Endodermal cell (in vitro differentiated cells): ENCODE measurements at regions not wholly inside any gene's neighbourhood (a gene's known extent, or its start where the extent isn't known, plus 50 kb on each side); places are given as distances from the start of the nearest gene placed in this dataset.

Experiments used
- DNase-seq: peaks from one replicate; pipeline ENCODE4 v3.0.0-alpha.2; 2017
- H3K27ac ChIP-seq: 2 replicates; pipeline ENCODE4 v1.5.1; 2013; ENCODE audit warnings: mild to moderate bottlenecking, low read depth, low read length, moderate library complexity
- H3K27me3 ChIP-seq: 2 replicates; pipeline ENCODE4 v1.6.1; 2013; ENCODE audit warnings: mild to moderate bottlenecking, low read length, moderate library complexity; ENCODE audit not compliant: insufficient read depth, control insufficient read depth, poor library complexity, severe bottlenecking
- H3K36me3 ChIP-seq: 2 replicates; pipeline ENCODE4 v1.7.0; 2013; ENCODE audit warnings: mild to moderate bottlenecking, low read length, moderate library complexity; ENCODE audit not compliant: control insufficient read depth, insufficient read depth
- H3K4me1 ChIP-seq: one replicate; pipeline ENCODE4 v1.7.0; 2013; ENCODE audit warnings: low read length; ENCODE audit not compliant: control insufficient read depth, insufficient read depth
- H3K4me3 ChIP-seq: 2 replicates; pipeline ENCODE4 v1.5.1; 2013; ENCODE audit warnings: mild to moderate bottlenecking, low read length, moderate library complexity
- H3K9ac ChIP-seq: 2 replicates; pipeline ENCODE4 v1.6.1; 2013; ENCODE audit warnings: mild to moderate bottlenecking, low read length, moderate library complexity; ENCODE audit not compliant: poor library complexity, severe bottlenecking; ENCODE audit errors: extremely low read depth
- H3K9me3 ChIP-seq: 2 replicates; pipeline ENCODE4 v1.6.1; 2013; ENCODE audit warnings: mild to moderate bottlenecking, low read length, moderate library complexity; ENCODE audit not compliant: control insufficient read depth
- H3K27ac Mint-ChIP-seq: 2 replicates; pipeline ENCODE4 v1.8.0; 2020; ENCODE audit warnings: mixed read lengths
- H3K27me3 Mint-ChIP-seq: 2 replicates; pipeline ENCODE4 v1.8.0; 2021; ENCODE audit warnings: mild to moderate bottlenecking, mixed read lengths; ENCODE audit not compliant: insufficient read depth
- H3K36me3 Mint-ChIP-seq: 2 replicates; pipeline ENCODE4 v1.8.0; 2020; ENCODE audit warnings: low read depth, mixed read lengths
- H3K4me1 Mint-ChIP-seq: 2 replicates; pipeline ENCODE4 v1.8.0; 2020; ENCODE audit warnings: mixed read lengths
- H3K4me3 Mint-ChIP-seq: 2 replicates; pipeline ENCODE4 v1.8.0; 2020; ENCODE audit warnings: mild to moderate bottlenecking, moderate library complexity, mixed read lengths
- H3K9me3 Mint-ChIP-seq: 2 replicates; pipeline ENCODE4 v1.8.0; 2020; ENCODE audit warnings: mild to moderate bottlenecking, mixed read lengths
- CTCF ChIP-seq: fragments of 200-600 bp; sonication (generic); conservative IDR thresholded peaks from 2 replicates; pipeline ENCODE4 v1.5.0; 2021; ENCODE audit warnings: antibody characterized with exemption, mild to moderate bottlenecking
- WGBS, 2 experiments: methylation state at CpG; one replicate each; pipeline versions ENCODE4 v1.1.5 to v1.1.7; 2013; ENCODE audit warnings: missing lambda C conversion rate in 2 of 2, mixed read lengths in 1 of 2; ENCODE audit not compliant: insufficient coverage in 1 of 2, insufficient read length in 1 of 2; 5-methylcytosine and 5-hydroxymethylcytosine counted together

DNA sequence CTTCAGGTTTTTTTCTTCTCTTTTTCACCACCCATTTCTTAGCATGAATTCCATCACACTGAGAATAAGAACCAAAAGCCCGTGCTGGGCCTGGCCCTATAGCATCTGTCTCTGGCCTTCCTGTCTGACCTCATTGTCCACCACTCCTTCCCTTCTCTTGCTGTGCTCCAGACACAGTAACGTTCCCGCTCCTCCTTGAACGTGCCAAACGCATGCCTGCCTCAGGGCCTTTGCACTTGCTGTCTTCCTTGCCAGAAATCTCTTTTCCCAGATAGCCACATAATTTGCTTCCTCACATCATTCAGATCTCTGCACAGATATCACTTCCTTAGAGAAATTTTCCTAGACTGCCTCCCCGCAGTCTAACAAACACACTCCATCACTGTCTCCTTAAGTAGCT, 119.6 kb upstream of the CPSF6 start:
- Mint-ChIP-seq H3K4me3 (no peak overlapping the region), H3K27me3 (no peaks in the 10 kb centered on the region), H3K4me1 (peaks cover 10% of the 10 kb centered on the region), H3K27ac (no peak overlapping the region), H3K9me3 (no peaks in the 10 kb centered on the region), H3K36me3 (no peaks in the 10 kb centered on the region)
- H3K9me3 ChIP-seq, result no peaks in the 10 kb centered on the region
- H3K36me3 ChIP-seq, result no peaks in the 10 kb centered on the region
- DNase-seq, result no peak
- no peak for TF ChIP-seq CTCF
- no peaks in the 10 kb centered on the region for H3K27me3 ChIP-seq
- no peak overlapping the region for H3K4me3 ChIP-seq
- H3K4me1 ChIP-seq, result no peaks in the 10 kb centered on the region
- WGBS, 2 experiments, result 90 to 98% methylated on average over 5 of the region's 6 CpGs
- no peak overlapping the region for H3K9ac ChIP-seq
- no peak overlapping the region for H3K27ac ChIP-seq

- no peaks in the 10 kb centered on the region for H3K9me3 Mint-ChIP-seq
- no peaks in the 10 kb centered on the region for H3K27me3 ChIP-seq
- H3K36me3 Mint-ChIP-seq, result no peaks in the 10 kb centered on the region
- no peaks in the 10 kb centered on the region for H3K9me3 ChIP-seq
- H3K4me1 Mint-ChIP-seq, result peaks cover 10% of the 10 kb centered on the region
- WGBS, 2 experiments, result 68 to 92% methylated on average over 4 to 5 of the region's 5 CpGs
- no peak overlapping the region for H3K9ac ChIP-seq
- no peaks in the 10 kb centered on the region for H3K36me3 ChIP-seq
- no peak overlapping the region for H3K4me3 Mint-ChIP-seq
- no peaks in the 10 kb centered on the region for H3K27me3 Mint-ChIP-seq
- H3K4me3 ChIP-seq, result no peak overlapping the region
- no peak overlapping the region for H3K27ac ChIP-seq
- no peak overlapping the region for H3K27ac Mint-ChIP-seq
- H3K4me1 ChIP-seq, result no peaks in the 10 kb centered on the region
- no peak for TF ChIP-seq CTCF
- no peak for DNase-seq
Measured at GRCh38 chr12:69120354-69120753, 119.0 kb upstream of the CPSF6 start.

DNA sequence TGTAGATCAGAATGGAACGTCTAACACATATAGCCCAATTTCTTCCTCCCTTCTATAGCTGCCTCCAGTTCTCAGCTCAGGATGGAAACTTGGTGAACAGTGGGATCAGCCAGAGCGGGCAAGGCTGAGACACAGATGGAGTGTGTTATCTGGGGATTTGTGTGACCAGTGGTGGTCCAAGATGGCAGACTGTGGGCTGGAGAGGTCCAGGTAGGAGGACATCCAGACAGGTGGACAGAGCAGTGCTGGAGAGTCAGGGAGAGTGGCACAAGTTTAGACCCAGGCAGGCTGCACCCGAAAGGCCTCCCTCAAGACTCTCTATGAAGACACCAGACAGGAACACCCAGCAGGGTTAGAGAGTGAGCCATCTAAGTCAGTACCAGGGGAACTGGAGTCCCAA, 116.1 kb upstream of the CPSF6 start:
- Histone ChIP-seq H3K4me3 (no peak overlapping the region), H3K9ac (no peak overlapping the region), H3K4me1 (peaks cover 3% of the 10 kb centered on the region), H3K9me3 (no peaks in the 10 kb centered on the region), H3K36me3 (no peaks in the 10 kb centered on the region), H3K27me3 (no peaks in the 10 kb centered on the region), H3K27ac (no peak overlapping the region)
- no peaks in the 10 kb centered on the region for H3K27me3 Mint-ChIP-seq
- 93 to 100% methylated on average over 1 to 3 of the region's 3 CpGs for WGBS, 2 experiments
- H3K4me1 Mint-ChIP-seq, result peaks cover 16% of the 10 kb centered on the region
- no peak overlapping the region for H3K27ac Mint-ChIP-seq
- no peak overlapping the region for H3K4me3 Mint-ChIP-seq
- no peaks in the 10 kb centered on the region for H3K36me3 Mint-ChIP-seq
- TF ChIP-seq CTCF, result no peak
- no peaks in the 10 kb centered on the region for H3K9me3 Mint-ChIP-seq
- DNase-seq, result no peak
